Liver (tissue), 8 donors: ENCODE measurements at regions not wholly inside any gene's neighbourhood (a gene's known extent, or its start where the extent isn't known, plus 50 kb on each side); places are given as distances from the start of the nearest gene placed in this dataset.

Source experiments
- DNase-seq: peaks from one replicate; pipeline ENCODE4 v3.0.0-alpha.2; 2017; ENCODE audit warnings: low spot score
- H3K27ac ChIP-seq, 2 donors: one replicate each; pipeline ENCODE4 v1.7.0; 2013; ENCODE audit warnings: inconsistent platforms in 2 of 2, low read length in 2 of 2, control low read depth in 1 of 2, low read depth in 1 of 2, mild to moderate bottlenecking in 1 of 2
- H3K27me3 ChIP-seq, 4 donors: one replicate each; pipeline versions ENCODE4 v1.6.1 to v1.7.0; 2013; ENCODE audit warnings: low read length in 3 of 4, inconsistent platforms in 1 of 4, mild to moderate bottlenecking in 1 of 4, moderate library complexity in 1 of 4; ENCODE audit not compliant: control insufficient read depth in 4 of 4, insufficient read depth in 4 of 4
- H3K36me3 ChIP-seq, 4 donors: one replicate each; pipeline versions ENCODE4 v1.6.1 to v1.7.0; 2013; ENCODE audit warnings: low read length in 3 of 4, mild to moderate bottlenecking in 3 of 4, low read depth in 1 of 4, moderate library complexity in 1 of 4; ENCODE audit not compliant: control insufficient read depth in 4 of 4, insufficient read depth in 3 of 4
- H3K4me1 ChIP-seq, 4 donors: one replicate each; pipeline versions ENCODE4 v1.6.1 to v1.7.0; 2013; ENCODE audit warnings: low read length in 3 of 4, mild to moderate bottlenecking in 3 of 4, moderate library complexity in 1 of 4; ENCODE audit not compliant: control insufficient read depth in 4 of 4, insufficient read depth in 4 of 4
- H3K4me3 ChIP-seq, 3 donors: one replicate each; pipeline versions ENCODE4 v1.6.1 to v1.7.0; 2013; ENCODE audit warnings: low read length in 3 of 3, control low read depth in 1 of 3, low read depth in 1 of 3, mild to moderate bottlenecking in 1 of 3
- H3K9ac ChIP-seq, 2 donors: one replicate each; pipeline ENCODE4 v1.7.0; 2013; ENCODE audit warnings: low read length in 2 of 2, mild to moderate bottlenecking in 2 of 2, moderate library complexity in 2 of 2, control low read depth in 1 of 2, low read depth in 1 of 2
- H3K9me3 ChIP-seq, 4 donors: one replicate each; pipeline versions ENCODE4 v1.6.1 to v1.7.0; 2013; ENCODE audit warnings: low read length in 3 of 4; ENCODE audit not compliant: control insufficient read depth in 4 of 4
- ATF3 ChIP-seq: IDR thresholded peaks from 2 replicates; pipeline ENCODE4 v1.6.1; 2016; ENCODE audit warnings: antibody characterized with exemption
- EGR1 ChIP-seq, 2 donors: IDR thresholded peaks; 2 replicates each; pipeline ENCODE4 v1.6.1; 2016 to 2018; ENCODE audit warnings: antibody characterized with exemption in 2 of 2, low read depth in 2 of 2
- FOXA1 ChIP-seq: IDR thresholded peaks from 2 replicates; pipeline ENCODE4 v1.6.1; 2016; ENCODE audit warnings: antibody characterized with exemption
- FOXA2 ChIP-seq: IDR thresholded peaks from 2 replicates; pipeline ENCODE4 v1.6.1; 2016; ENCODE audit warnings: antibody characterized with exemption
- GABPA ChIP-seq, 2 donors: IDR thresholded peaks in 1 of 2; conservative IDR thresholded peaks in 1 of 2; 2 replicates each; pipeline ENCODE4 v1.6.1; 2016; ENCODE audit warnings: antibody characterized with exemption in 2 of 2, mild to moderate bottlenecking in 1 of 2, moderate library complexity in 1 of 2
- HNF4A ChIP-seq, 2 donors: conservative IDR thresholded peaks; 2 replicates each; pipeline ENCODE4 v1.6.1; 2016; ENCODE audit warnings: antibody characterized with exemption in 2 of 2, mild to moderate bottlenecking in 2 of 2
- HNF4G ChIP-seq: IDR thresholded peaks from 2 replicates; pipeline ENCODE4 v1.6.1; 2016; ENCODE audit warnings: antibody characterized with exemption
- JUND ChIP-seq, 2 donors: IDR thresholded peaks; 2 replicates each; pipeline ENCODE4 v1.6.1; 2016; ENCODE audit warnings: antibody characterized with exemption in 2 of 2
- NR2F2 ChIP-seq: IDR thresholded peaks from 2 replicates; pipeline ENCODE4 v1.6.1; 2016; ENCODE audit warnings: antibody characterized with exemption
- RAD21 ChIP-seq, 2 donors: IDR thresholded peaks; 2 replicates each; pipeline ENCODE4 v1.6.1; 2016; ENCODE audit warnings: antibody characterized with exemption in 2 of 2, mild to moderate bottlenecking in 2 of 2
- REST ChIP-seq: IDR thresholded peaks from 2 replicates; pipeline ENCODE4 v1.6.1; 2016; ENCODE audit warnings: antibody characterized with exemption, mild to moderate bottlenecking
- RXRA ChIP-seq, 2 donors: IDR thresholded peaks; 2 replicates each; pipeline ENCODE4 v1.6.1; 2017 to 2018; ENCODE audit warnings: antibody characterized with exemption in 2 of 2, mild to moderate bottlenecking in 1 of 2
- SP1 ChIP-seq: IDR thresholded peaks from 2 replicates; pipeline ENCODE4 v1.6.1; 2018; ENCODE audit warnings: antibody characterized with exemption, mild to moderate bottlenecking
- TAF1 ChIP-seq: conservative IDR thresholded peaks from 2 replicates; pipeline ENCODE4 v1.6.1; 2016; ENCODE audit warnings: antibody characterized with exemption, mild to moderate bottlenecking
- YY1 ChIP-seq: IDR thresholded peaks from 2 replicates; pipeline ENCODE4 v1.6.1; 2016; ENCODE audit warnings: antibody characterized with exemption, mild to moderate bottlenecking
- WGBS: extraction: QIAGEN DNeasy Blood & Tissue Kit; methylation state at CpG from one replicate; pipeline ENCODE4 v1.1.7; 2013; 5-methylcytosine and 5-hydroxymethylcytosine counted together
- TF ChIP-seq, protein P1 (sequence below): IDR thresholded peaks from 2 replicates; pipeline ENCODE4 v1.6.1; 2016; ENCODE audit warnings: antibody characterized with exemption
- TF ChIP-seq, protein P2 (sequence below): IDR thresholded peaks from 2 replicates; pipeline ENCODE4 v1.6.1; 2016; ENCODE audit warnings: antibody characterized with exemption
- TF ChIP-seq, protein P3 (sequence below): fragments of 150-350 bp; IDR thresholded peaks from 2 replicates; pipeline ENCODE4 v1.5.1; 2017; ENCODE audit warnings: improper control_type of control experiment, low read depth, low read length; ENCODE audit not compliant: missing input control
- donor health status: healthy.
- donor health status: healthy.
- donor health status: healthy.
- donor health status: healthy.
- donor health status: healthy.

DNA sequence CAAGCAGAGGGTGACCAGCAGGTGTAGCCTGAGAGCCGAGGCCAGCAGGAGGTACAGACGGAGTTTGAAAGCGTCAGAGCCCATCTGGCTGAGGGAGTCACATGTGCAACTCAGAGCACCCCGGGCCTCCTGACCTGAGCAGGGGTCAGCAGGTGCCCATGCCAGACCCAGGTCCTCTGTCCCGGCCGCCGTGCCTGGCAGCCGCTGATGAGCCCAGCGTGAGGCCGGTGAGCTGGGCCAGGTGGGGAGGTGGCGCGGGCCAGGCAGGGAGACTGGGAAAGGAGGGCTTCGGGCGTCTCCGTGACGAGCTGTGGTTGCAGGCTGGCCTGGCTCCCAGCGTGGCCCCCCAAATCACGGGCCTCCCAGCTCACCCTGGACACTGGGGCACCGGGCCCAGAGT, 130.9 kb downstream of the CHSY1 start:
- TF ChIP-seq FOXA1: no peak
- TF ChIP-seq RAD21 (IDR thresholded peaks at IDR 0.05): no peak
- TF ChIP-seq FOXA2: no peak
- TF ChIP-seq YY1: no peak
- TF ChIP-seq, protein P1, sequence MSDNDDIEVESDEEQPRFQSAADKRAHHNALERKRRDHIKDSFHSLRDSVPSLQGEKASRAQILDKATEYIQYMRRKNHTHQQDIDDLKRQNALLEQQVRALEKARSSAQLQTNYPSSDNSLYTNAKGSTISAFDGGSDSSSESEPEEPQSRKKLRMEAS: no peak
- TF ChIP-seq NR2F2: no peak
- TF ChIP-seq REST: no peak
- no peak for TF ChIP-seq JUND (IDR thresholded peaks at IDR 0.05)
- TF ChIP-seq ATF3: no peak
- TF ChIP-seq TAF1: no peak
- TF ChIP-seq HNF4G: no peak
- TF ChIP-seq EGR1 (IDR thresholded peaks at IDR 0.05; ENCODE audit: low read depth in 2 of 2): no peak
- TF ChIP-seq GABPA (IDR thresholded peaks at IDR 0.05 in 1 of 2, conservative IDR thresholded peaks at IDR 0.05 in 1 of 2): no peak
- TF ChIP-seq, protein P2, sequence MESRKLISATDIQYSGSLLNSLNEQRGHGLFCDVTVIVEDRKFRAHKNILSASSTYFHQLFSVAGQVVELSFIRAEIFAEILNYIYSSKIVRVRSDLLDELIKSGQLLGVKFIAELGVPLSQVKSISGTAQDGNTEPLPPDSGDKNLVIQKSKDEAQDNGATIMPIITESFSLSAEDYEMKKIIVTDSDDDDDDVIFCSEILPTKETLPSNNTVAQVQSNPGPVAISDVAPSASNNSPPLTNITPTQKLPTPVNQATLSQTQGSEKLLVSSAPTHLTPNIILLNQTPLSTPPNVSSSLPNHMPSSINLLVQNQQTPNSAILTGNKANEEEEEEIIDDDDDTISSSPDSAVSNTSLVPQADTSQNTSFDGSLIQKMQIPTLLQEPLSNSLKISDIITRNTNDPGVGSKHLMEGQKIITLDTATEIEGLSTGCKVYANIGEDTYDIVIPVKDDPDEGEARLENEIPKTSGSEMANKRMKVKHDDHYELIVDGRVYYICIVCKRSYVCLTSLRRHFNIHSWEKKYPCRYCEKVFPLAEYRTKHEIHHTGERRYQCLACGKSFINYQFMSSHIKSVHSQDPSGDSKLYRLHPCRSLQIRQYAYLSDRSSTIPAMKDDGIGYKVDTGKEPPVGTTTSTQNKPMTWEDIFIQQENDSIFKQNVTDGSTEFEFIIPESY: no peak
- no peak for TF ChIP-seq SP1
- TF ChIP-seq, protein P3, sequence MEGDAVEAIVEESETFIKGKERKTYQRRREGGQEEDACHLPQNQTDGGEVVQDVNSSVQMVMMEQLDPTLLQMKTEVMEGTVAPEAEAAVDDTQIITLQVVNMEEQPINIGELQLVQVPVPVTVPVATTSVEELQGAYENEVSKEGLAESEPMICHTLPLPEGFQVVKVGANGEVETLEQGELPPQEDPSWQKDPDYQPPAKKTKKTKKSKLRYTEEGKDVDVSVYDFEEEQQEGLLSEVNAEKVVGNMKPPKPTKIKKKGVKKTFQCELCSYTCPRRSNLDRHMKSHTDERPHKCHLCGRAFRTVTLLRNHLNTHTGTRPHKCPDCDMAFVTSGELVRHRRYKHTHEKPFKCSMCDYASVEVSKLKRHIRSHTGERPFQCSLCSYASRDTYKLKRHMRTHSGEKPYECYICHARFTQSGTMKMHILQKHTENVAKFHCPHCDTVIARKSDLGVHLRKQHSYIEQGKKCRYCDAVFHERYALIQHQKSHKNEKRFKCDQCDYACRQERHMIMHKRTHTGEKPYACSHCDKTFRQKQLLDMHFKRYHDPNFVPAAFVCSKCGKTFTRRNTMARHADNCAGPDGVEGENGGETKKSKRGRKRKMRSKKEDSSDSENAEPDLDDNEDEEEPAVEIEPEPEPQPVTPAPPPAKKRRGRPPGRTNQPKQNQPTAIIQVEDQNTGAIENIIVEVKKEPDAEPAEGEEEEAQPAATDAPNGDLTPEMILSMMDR: no peak
- TF ChIP-seq HNF4A (conservative IDR thresholded peaks at IDR 0.05): no peak
- no peak for TF ChIP-seq RXRA (IDR thresholded peaks at IDR 0.05)
- Histone ChIP-seq H3K9me3 (no peaks in the 10 kb centered on the region), H3K4me1 (no peaks in the 10 kb centered on the region), H3K27me3 (no peaks in the 10 kb centered on the region), H3K9ac (no peak overlapping the region), H3K4me3 (no peak overlapping the region), H3K27ac (peak overlapping the region; percentile 49 to 62), H3K36me3 (no peaks in the 10 kb centered on the region)
- no peak for DNase-seq
- WGBS: 91% methylated on average over 19 of the region's 19 CpGs
